Mesothelial cell of epicardium (in vitro differentiated cells): ENCODE measurements at regions not wholly inside any gene's neighbourhood (a gene's known extent, or its start where the extent isn't known, plus 50 kb on each side); places are given as distances from the start of the nearest gene placed in this dataset.

Source experiments
- DNase-seq, 2 experiments: peaks; one replicate each; pipeline ENCODE4 v3.0.0; 2021; ENCODE audit warnings: low spot score in 2 of 2; ENCODE audit not compliant: unreplicated experiment in 2 of 2
- H3K27ac Mint-ChIP-seq: 2 replicates; pipeline ENCODE4 v1.8.0; 2021; ENCODE audit warnings: mixed read lengths
- H3K27me3 Mint-ChIP-seq: 2 replicates; pipeline ENCODE4 v1.8.0; 2021; ENCODE audit warnings: low read depth, mixed read lengths
- H3K36me3 Mint-ChIP-seq: 2 replicates; pipeline ENCODE4 v1.8.0; 2021; ENCODE audit warnings: mixed read lengths
- H3K4me1 Mint-ChIP-seq: 2 replicates; pipeline ENCODE4 v1.8.0; 2021; ENCODE audit warnings: mixed read lengths
- H3K4me3 Mint-ChIP-seq: 2 replicates; pipeline ENCODE4 v1.8.0; 2021; ENCODE audit warnings: mild to moderate bottlenecking, moderate library complexity, mixed read lengths
- H3K9me3 Mint-ChIP-seq: 2 replicates; pipeline ENCODE4 v1.8.0; 2021; ENCODE audit warnings: mixed read lengths
- CTCF ChIP-seq: fragments of 200-600 bp; sonication (generic); IDR thresholded peaks from one replicate; pipeline ENCODE4 v1.5.0; 2021; ENCODE audit warnings: antibody characterized with exemption; ENCODE audit not compliant: unreplicated experiment

DNA sequence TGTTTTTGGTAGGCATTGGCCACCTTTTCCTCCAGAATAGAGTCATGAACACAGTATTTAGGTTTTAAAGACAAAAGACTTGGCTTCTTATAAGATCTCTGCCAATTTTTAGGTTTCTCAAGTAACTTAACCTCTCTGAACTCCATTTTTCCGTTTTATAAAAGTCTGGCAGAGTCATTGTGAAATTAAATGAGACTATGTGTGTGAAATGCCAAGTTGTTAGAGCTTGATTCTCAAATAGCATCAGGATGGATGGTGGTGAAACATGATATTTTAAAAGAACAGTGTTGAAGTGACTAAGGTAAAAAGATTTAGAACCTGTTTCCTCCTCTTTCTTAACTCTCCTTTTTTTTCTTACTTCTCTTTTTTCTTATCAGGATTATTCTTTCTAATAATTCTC lies 617.7 kb upstream of the SLITRK1 start:
- Mint-ChIP-seq H3K27ac (no peak overlapping the region), H3K9me3 (peaks cover 11% of the 10 kb centered on the region), H3K27me3 (no peaks in the 10 kb centered on the region), H3K4me3 (no peak overlapping the region), H3K36me3 (peaks cover 3% of the 10 kb centered on the region), H3K4me1 (peaks cover 1% of the 10 kb centered on the region)
- TF ChIP-seq CTCF: no peak
- no peak for DNase-seq

- Mint-ChIP-seq H3K27ac (no peak overlapping the region), H3K27me3 (no peaks in the 10 kb centered on the region), H3K4me3 (no peak overlapping the region), H3K9me3 (peaks cover 8% of the 10 kb centered on the region), H3K36me3 (peaks cover 3% of the 10 kb centered on the region), H3K4me1 (no peaks in the 10 kb centered on the region)
- DNase-seq: no peak
- no peak for TF ChIP-seq CTCF
These were observed 615.3 kb upstream of the SLITRK1 start for GRCh38 chr13:84497613-84498012.

DNA sequence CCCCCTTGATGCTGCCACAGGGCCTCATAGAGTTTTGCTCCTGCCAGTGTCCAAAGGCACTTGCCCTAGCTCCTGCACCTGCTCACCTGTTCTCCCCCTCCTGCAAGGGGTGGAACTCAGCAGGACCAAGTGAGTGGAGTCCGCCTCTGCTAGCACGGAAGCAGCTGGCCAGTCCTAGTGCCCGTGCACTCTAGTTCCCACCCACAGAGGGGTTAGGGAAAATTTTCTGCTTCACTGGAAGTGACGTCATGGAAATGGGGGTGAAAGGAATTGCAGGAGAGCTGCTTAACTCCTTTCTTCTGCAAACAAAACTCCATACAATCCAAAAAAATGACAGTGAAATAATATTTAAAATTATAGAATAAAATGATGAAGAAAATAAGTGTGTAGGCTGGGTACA lies 609.7 kb upstream of the SLITRK1 start:
- Mint-ChIP-seq H3K9me3 (peaks cover 3% of the 10 kb centered on the region), H3K27ac (no peak overlapping the region), H3K36me3 (no peaks in the 10 kb centered on the region), H3K27me3 (no peaks in the 10 kb centered on the region), H3K4me3 (no peak overlapping the region), H3K4me1 (peaks cover 2% of the 10 kb centered on the region)
- no peak for DNase-seq
- no peak for TF ChIP-seq CTCF

GRCh38 chr13:84487752-84488151 lies 605.5 kb upstream of the SLITRK1 start:
- no peaks in the 10 kb centered on the region for H3K36me3 Mint-ChIP-seq
- no peaks in the 10 kb centered on the region for H3K27me3 Mint-ChIP-seq
- H3K27ac Mint-ChIP-seq: no peak overlapping the region
- TF ChIP-seq CTCF: no peak
- no peaks in the 10 kb centered on the region for H3K9me3 Mint-ChIP-seq
- no peak overlapping the region for H3K4me3 Mint-ChIP-seq
- peaks cover 2% of the 10 kb centered on the region for H3K4me1 Mint-ChIP-seq
- no peak for DNase-seq

GRCh38 chr13:84481958-84482357 lies 599.7 kb upstream of the SLITRK1 start:
- Mint-ChIP-seq H3K9me3 (no peaks in the 10 kb centered on the region), H3K36me3 (no peaks in the 10 kb centered on the region), H3K27ac (no peak overlapping the region), H3K4me1 (no peaks in the 10 kb centered on the region), H3K4me3 (no peak overlapping the region), H3K27me3 (no peaks in the 10 kb centered on the region)
- TF ChIP-seq CTCF: no peak
- DNase-seq: no peak

- no peaks in the 10 kb centered on the region for H3K27me3 Mint-ChIP-seq
- H3K36me3 Mint-ChIP-seq: peaks cover 7% of the 10 kb centered on the region
- no peak for TF ChIP-seq CTCF
- H3K9me3 Mint-ChIP-seq: peaks cover 17% of the 10 kb centered on the region
- H3K4me1 Mint-ChIP-seq: no peaks in the 10 kb centered on the region
- no peak overlapping the region for H3K27ac Mint-ChIP-seq
- no peak for DNase-seq
- no peak overlapping the region for H3K4me3 Mint-ChIP-seq
These were observed 597.4 kb upstream of the SLITRK1 start for GRCh38 chr13:84479656-84480055.
